DOHH2 (cell line): ENCODE measurements at regions not wholly inside any gene's neighbourhood (a gene's known extent, or its start where the extent isn't known, plus 50 kb on each side); places are given as distances from the start of the nearest gene placed in this dataset.

Experiments used
- EZH2phosphoT487 ChIP-seq: fragments of 200-600 bp; sonication (generic); IDR thresholded peaks from 2 replicates; pipeline ENCODE4 v1.6.1; 2017; ENCODE audit warnings: borderline replicate concordance, mild to moderate bottlenecking, antibody characterized with exemption, low read length, moderate library complexity, mixed read lengths
- TF ChIP-seq, protein P1 (sequence below): fragments of 200-600 bp; sonication (generic); IDR thresholded peaks from one replicate; pipeline ENCODE4 v1.5.1; 2014; ENCODE audit warnings: antibody characterized with exemption, mild to moderate bottlenecking, low read depth, low read length; ENCODE audit not compliant: poor library complexity, severe bottlenecking

DNA sequence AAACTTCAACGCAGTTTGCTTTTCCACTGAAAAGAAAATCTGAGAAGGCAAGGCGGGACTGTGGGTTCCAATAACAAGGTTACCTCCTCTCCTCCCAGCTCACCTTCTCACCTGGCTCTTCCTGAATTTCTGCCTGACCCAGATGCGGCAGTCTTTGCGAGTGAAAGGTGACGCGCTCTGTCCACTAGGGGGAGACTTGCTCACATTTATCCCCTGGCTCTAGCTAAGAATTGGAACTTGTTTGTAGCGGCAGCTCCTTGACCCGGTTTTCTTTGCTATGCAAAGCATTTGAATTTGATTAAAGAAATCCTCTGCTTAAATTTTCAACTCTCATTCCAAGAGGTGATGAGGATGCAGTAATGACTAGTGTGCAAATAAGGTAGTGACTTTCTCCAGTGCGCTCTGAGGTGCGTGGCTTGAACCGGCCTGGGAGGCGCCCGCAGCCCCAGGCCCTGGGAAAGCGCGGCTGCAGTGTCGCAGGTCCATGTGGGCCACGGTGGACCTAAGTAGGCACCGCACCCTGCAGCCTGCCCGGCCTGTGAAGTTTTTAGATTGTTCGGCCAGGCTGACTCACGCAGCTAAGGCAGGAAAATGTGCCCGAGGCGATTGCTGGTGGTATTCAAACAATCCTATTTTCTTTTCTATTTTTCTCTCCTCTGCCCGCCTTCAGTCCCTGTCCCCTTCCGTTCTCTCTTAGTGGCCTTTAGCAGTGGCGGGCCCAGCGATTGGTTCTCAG, 336.9 kb upstream of the NPSR1 start:
- TF ChIP-seq, protein P1, sequence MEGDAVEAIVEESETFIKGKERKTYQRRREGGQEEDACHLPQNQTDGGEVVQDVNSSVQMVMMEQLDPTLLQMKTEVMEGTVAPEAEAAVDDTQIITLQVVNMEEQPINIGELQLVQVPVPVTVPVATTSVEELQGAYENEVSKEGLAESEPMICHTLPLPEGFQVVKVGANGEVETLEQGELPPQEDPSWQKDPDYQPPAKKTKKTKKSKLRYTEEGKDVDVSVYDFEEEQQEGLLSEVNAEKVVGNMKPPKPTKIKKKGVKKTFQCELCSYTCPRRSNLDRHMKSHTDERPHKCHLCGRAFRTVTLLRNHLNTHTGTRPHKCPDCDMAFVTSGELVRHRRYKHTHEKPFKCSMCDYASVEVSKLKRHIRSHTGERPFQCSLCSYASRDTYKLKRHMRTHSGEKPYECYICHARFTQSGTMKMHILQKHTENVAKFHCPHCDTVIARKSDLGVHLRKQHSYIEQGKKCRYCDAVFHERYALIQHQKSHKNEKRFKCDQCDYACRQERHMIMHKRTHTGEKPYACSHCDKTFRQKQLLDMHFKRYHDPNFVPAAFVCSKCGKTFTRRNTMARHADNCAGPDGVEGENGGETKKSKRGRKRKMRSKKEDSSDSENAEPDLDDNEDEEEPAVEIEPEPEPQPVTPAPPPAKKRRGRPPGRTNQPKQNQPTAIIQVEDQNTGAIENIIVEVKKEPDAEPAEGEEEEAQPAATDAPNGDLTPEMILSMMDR = peak; percentile 99
- TF ChIP-seq EZH2phosphoT487 = no peak
